ENCODE measurements at regions not wholly inside any gene's neighbourhood (a gene's known extent, or its start where the extent isn't known, plus 50 kb on each side); places are given as distances from the start of the nearest gene placed in this dataset.
"Not testable (repeated sequence)": the region's sequence is repeated elsewhere in the genome, so short reads cannot be mapped to it uniquely, and the experiment has no call there.

DNA sequence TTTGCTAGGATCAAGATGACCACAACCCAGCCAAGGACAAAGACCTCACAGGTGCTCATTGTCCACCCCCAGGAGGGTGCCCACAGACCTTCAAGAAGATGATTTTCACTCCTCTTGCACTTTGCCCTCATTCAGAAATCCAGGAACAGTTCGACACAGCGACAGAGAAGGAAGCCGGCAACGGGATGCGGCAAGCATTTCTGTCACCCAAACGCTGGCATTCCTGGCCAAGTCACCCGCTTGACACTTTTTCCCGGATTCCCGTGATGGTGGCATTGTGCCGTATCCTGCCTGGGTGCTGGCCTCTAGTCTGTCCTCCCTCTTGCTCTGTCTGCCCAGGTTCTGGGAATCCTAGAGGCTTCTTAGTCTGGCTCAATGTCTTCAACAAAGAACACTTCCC is 770.4 kb upstream of the ALG10B start:
- H3K4me3 ChIP-seq (ENCODE audit: control insufficient read depth, low read depth, low read length) = no peak overlapping the region
- TF ChIP-seq, protein P1, sequence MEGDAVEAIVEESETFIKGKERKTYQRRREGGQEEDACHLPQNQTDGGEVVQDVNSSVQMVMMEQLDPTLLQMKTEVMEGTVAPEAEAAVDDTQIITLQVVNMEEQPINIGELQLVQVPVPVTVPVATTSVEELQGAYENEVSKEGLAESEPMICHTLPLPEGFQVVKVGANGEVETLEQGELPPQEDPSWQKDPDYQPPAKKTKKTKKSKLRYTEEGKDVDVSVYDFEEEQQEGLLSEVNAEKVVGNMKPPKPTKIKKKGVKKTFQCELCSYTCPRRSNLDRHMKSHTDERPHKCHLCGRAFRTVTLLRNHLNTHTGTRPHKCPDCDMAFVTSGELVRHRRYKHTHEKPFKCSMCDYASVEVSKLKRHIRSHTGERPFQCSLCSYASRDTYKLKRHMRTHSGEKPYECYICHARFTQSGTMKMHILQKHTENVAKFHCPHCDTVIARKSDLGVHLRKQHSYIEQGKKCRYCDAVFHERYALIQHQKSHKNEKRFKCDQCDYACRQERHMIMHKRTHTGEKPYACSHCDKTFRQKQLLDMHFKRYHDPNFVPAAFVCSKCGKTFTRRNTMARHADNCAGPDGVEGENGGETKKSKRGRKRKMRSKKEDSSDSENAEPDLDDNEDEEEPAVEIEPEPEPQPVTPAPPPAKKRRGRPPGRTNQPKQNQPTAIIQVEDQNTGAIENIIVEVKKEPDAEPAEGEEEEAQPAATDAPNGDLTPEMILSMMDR (conservative IDR thresholded peaks at IDR 0.05; ENCODE audit: control insufficient read depth, insufficient read depth, low read depth, low read length) = no peak
- no peak for DNase-seq (ENCODE audit: low read depth)

DNA sequence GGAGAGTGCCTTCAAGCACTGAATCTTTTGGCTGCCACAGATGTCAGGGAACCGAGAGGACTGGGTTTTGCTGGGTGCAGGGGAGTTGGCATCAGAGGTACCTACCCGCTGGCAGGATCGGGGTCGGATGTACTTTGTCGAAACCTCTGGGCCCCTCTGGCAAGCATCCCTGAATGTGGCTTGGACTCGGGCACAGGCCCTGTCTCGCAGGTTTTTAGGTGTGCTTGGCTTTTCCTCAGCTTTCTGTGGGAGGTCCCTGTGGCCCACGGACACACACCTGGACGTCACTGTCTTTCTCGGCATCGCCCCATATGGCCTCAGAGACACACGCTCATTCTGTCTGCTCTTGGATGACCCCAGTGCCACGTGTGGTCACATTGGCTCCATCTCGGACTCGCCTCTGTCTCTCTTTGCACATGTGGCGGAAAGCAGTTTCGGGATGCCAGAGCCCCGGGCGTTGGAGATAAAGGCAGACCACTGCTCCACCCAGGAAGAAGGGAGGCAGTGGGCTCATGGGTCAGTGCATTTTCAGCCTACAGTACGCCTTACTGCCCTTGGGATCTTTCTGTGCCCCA is 769.6 kb upstream of the ALG10B start:
- TF ChIP-seq, protein P1 (conservative IDR thresholded peaks at IDR 0.05; ENCODE audit: control insufficient read depth, insufficient read depth, low read depth, low read length) = no peak
- no peak for DNase-seq (ENCODE audit: low read depth)
- H3K4me3 ChIP-seq (ENCODE audit: control insufficient read depth, low read depth, low read length) = no peak overlapping the region

DNA sequence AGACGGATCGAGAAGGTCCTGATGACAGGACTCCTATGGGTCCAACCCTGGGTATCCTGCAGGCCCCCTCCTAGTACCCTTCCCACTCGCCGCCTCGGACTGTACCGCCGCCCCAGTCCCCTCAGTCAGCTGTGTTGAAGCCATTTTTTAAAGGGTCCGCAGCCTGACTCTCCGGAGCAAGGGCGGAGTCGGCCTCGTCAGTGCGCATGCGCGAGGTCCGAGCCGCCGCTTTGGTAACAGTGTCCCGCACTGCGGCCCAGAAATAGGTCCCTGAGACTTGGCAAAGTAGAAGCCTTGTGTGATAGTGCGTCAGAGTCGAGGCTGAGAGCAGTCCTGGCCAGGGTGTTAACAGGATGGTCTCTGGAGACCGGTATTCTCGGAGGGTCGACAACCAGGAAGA is 769.0 kb upstream of the ALG10B start:
- DNase-seq (ENCODE audit: low read depth) = no peak
- H3K4me3 ChIP-seq (ENCODE audit: control insufficient read depth, low read depth, low read length) = no peak overlapping the region
- TF ChIP-seq, protein P1 (conservative IDR thresholded peaks at IDR 0.05; ENCODE audit: control insufficient read depth, insufficient read depth, low read depth, low read length) = no peak

DNA sequence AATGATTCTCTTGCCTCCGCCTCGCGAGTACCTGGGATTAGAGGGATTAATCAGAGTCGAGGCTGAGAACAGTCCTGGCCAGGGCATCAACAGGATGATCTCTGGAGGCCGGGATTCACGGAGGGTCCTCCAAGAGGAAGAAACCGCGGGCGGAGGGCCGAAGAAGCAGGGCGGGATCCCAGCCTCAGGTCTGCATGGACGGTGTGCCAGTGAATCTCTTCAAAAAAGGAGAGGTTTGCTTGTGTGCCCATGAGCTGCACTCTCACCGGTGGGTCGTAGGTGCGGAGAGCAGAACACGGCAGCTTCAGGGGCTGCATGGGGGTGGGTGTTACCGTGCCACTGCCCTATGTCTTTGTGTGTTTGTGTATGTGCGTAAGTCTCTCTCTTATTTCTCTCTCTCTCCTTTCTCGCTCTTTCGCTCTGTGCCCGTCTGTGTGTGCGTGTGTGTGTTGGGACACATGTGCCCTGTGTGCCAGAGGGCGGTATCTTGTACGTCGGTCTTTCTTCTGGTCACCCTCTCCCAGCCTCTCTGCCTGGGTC is 768.2 kb upstream of the ALG10B start:
- no peak for DNase-seq (ENCODE audit: low read depth)
- H3K4me3 ChIP-seq (ENCODE audit: control insufficient read depth, low read depth, low read length) = no peak overlapping the region
- TF ChIP-seq, protein P1 (conservative IDR thresholded peaks at IDR 0.05; ENCODE audit: control insufficient read depth, insufficient read depth, low read depth, low read length) = no peak

DNA sequence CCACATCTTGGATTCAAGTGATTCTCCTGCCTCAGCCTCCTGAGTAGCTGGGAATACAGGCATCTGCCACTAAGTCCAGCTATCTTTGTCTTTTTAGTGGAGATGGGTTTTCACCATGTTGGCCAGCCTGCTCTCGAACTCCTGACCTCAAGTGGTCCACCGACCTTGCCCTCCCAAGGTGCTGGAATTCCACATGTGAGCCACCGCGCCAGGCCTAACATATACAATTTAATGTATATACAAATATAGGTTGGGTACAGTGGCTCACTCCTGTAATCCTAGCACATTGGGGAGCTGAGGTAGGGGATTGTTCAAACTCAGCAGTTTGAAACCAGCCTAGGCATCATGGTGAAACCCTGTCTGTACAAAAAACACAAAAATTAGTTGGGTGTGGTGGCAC is 759.6 kb upstream of the ALG10B start:
- H3K4me3 ChIP-seq (ENCODE audit: control insufficient read depth, low read depth, low read length); DNase-seq (ENCODE audit: low read depth): not testable (repeated sequence)

DNA sequence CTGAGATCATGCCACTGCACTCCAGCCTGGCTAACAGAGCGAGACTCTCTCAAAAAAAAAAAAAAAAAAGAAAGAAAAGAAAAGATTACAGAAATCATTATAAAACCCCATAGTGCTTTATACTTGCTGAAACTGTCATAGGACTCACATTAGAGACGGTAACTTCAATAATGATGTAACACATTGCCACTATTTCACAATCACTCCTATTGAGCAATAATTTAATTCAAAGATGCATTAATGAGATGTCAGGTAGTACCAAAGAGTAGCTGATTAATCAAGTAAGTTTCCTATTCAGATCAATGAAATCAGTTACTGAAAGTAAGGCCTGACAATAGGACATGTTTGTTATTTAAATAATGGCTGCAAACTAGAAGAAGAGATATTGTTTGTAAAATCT is 751.5 kb upstream of the ALG10B start:
- H3K4me3 ChIP-seq (ENCODE audit: control insufficient read depth, low read depth, low read length) = no peak overlapping the region
- TF ChIP-seq, protein P1 (conservative IDR thresholded peaks at IDR 0.05; ENCODE audit: control insufficient read depth, insufficient read depth, low read depth, low read length) = no peak
- DNase-seq (ENCODE audit: low read depth) = peak; percentile 0

DNA sequence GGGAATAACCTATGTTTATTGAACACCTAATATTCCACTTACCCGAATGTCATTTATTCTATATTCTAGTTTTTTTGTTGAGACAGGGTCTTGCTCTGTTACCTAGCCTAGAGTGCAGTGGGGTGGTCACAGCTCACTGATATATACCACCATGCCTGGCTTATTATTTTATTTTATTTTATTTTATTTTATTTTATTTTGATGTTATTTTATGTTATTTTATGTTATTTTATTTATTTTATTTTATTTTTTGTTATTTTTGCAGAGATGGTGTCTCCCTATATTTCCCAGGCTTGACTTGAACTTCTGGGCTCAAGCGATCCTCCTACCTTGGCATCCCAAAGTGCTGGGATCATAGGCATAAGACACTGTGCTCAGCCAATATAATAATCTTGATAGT is 746.0 kb upstream of the ALG10B start:
- H3K4me3 ChIP-seq (ENCODE audit: control insufficient read depth, low read depth, low read length); DNase-seq (ENCODE audit: low read depth): not testable (repeated sequence)
